ENCODE measurements at regions not wholly inside any gene's neighbourhood (a gene's known extent, or its start where the extent isn't known, plus 50 kb on each side); places are given as distances from the start of the nearest gene placed in this dataset.

GRCh38 chr11:134637091-134638015 lies 225.3 kb upstream of the B3GAT1 start:
- TF ChIP-seq PHF8 (conservative IDR thresholded peaks at IDR 0.05; ENCODE audit: low read depth, low read length) (no peak), RFX5 (IDR thresholded peaks at IDR 0.05; ENCODE audit: borderline replicate concordance, low read depth, low read length) (no peak), CTCF (IDR thresholded peaks at IDR 0.05; ENCODE audit: control extremely low read depth in 1 of 3, insufficient read depth in 1 of 3, low read depth in 1 of 3, low read length in 3 of 3) (no peak), POLR2A (IDR thresholded peaks at IDR 0.05; ENCODE audit: control extremely low read depth in 1 of 2, low read depth in 2 of 2, low read length in 2 of 2) (no peak), NRF1 (IDR thresholded peaks at IDR 0.05; ENCODE audit: low read depth, low read length) (no peak), RAD21 (IDR thresholded peaks at IDR 0.05 in 1 of 2, conservative IDR thresholded peaks at IDR 0.05 in 1 of 2; ENCODE audit: low read depth in 2 of 2, low read length in 2 of 2) (no peak), SP4 (IDR thresholded peaks at IDR 0.05; ENCODE audit: low read length) (no peak), CEBPB (IDR thresholded peaks at IDR 0.05; ENCODE audit: low read depth, low read length) (no peak), TAF1 (IDR thresholded peaks at IDR 0.05; ENCODE audit: low read depth, low read length) (no peak), CHD2 (IDR thresholded peaks at IDR 0.05; ENCODE audit: low read length) (no peak)
